ELR (cell line): ENCODE measurements at regions not wholly inside any gene's neighbourhood (a gene's known extent, or its start where the extent isn't known, plus 50 kb on each side); places are given as distances from the start of the nearest gene placed in this dataset.

Experiments used
- DNase-seq: peaks from one replicate; pipeline ENCODE4 v3.0.0-alpha.2; 2015; ENCODE audit warnings: low read depth

GRCh38 chr1:199747984-199748383 lies 279.5 kb upstream of the NR5A2 start:
- no peak for DNase-seq

DNA sequence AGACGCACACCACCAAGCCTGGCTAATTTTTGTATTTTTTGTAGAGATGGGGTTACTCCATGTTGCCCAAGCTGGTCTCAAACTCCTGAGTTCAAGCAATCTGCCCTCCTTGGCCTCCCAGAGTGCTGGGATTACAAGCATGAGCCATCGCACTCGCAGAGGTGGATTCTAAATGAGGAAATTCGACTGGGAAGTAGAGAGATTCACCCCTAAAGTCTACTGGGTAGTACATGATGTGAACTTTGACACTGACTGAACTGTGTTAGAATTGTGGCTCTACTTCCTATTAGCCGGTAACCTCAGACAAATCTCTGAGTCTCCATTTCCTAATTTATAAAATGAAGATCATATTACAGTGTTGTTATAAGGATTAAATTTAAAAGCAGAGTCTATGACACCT lies 276.0 kb upstream of the NR5A2 start:
- no peak for DNase-seq

DNA sequence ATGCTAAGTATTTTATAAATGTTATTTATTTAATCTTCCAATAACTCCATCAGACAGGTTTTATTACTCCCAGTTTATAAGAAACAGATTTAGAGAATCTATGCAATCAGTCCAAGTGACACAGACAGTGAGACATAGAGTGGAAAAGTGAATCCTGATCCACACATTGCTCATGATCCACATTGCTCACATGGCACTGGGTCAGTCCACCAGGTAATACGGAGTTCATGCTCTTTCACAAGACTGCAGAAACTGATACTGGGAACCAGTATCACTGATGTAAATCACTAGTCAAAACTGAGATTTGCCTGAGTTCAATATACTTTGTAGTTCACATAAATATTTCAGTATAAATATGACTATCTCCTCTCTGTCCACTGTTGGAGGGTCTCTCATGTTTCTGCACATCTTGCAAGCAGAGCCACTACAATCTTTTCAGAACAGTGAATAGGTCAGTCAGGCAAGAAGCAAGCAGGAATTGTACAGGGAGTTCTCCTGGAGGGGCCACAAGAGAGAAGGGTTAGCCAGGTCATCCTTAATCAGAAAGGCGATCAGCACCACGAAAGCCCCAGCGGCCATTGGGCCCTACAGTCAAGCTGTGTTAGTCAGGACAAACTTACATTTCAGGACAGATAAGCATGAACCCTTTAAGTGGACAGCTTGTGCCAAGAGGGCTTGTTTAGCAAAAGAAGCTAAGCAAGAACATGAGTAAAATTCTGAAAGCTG lies 275.4 kb upstream of the NR5A2 start:
- no peak for DNase-seq

DNA sequence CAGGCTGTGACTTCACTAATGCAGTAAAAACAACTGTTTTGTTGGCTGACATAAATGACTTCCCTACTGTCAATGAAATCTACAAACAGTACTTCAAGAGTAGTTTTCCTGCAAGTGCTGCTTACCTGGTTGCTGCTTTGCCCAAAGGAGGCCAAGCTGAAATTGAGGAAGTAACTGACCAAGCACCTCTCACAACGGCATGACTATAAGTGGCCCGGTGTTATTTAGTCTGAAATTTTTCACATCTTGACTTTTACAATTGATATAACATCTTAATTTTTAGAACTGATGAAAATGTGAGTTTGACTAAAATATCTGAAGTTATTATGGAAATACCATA lies 274.9 kb upstream of the NR5A2 start:
- DNase-seq, result no peak

- no peak for DNase-seq
Observed at GRCh38 chr1:199753513-199753912, 274.0 kb upstream of the NR5A2 start.

DNA sequence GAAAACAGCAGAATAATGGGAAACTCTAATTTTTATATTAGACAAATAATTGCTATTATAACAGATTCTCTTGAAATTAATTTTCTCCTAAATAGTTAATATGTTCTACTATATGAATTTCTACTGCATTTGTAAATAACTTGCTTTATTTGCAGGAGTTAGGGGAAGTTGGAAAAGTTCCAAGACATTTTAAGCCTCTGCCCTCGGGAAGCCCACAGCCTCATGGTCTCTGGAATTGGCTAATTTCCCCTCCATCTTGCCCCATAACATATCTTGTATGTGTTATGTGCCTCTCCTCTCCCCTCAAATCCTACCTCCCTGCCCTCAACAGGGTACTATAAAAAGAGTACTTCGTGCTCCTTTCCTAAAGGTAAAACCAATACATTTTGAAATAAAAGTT lies 271.4 kb upstream of the NR5A2 start:
- no peak for DNase-seq

DNA sequence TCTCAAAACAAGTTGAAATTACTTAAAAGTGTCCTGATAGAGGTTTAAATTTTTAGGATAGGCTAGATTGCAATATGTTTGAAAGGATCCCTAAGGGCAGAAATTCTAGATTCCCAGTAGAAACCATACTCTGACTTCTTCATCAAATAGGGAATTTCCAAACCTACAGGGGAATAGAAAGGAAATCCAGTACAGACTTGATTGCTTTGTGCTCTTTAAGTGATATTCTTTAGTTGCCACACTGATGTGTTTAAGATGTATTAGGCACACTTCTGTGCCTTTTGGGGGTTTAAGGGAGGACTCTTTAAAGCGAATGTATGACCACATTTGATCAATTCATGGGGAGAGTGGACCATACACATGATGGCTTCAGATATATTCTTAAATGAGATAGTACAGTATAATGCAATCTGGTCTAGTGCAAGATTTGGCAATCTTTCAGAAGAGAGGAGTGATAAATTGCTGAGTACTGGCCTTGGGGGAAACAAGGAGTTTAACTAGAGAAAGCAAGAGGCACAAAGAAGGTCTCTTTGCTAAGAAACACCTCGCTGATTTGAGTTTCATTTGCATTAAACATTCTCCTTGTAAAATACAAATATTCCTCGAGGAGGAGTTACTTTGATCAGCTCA lies 268.8 kb upstream of the NR5A2 start:
- DNase-seq, result no peak

DNA sequence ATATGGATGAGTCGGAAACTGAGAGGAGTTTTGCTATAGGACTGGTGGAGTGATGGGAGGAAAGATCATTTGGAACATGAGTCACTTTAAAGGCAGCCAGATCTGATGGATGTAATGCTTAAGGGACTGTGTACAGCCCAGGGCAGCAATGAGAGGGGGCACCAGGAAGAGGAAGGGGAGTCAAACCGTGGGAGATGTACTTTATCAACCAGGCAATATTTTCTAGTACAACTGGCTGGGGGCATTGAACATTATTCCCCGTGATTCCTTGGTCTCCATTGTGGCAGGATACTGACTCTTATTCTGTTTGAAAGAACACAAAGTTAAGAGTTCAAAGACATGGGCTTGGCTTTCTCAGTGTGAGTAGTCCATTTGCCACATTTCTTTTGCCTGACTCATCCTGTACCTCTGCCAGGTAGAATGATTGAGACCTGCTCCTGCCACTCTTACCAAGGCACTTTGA lies 268.2 kb upstream of the NR5A2 start:
- DNase-seq, result peak; percentile 74

DNA sequence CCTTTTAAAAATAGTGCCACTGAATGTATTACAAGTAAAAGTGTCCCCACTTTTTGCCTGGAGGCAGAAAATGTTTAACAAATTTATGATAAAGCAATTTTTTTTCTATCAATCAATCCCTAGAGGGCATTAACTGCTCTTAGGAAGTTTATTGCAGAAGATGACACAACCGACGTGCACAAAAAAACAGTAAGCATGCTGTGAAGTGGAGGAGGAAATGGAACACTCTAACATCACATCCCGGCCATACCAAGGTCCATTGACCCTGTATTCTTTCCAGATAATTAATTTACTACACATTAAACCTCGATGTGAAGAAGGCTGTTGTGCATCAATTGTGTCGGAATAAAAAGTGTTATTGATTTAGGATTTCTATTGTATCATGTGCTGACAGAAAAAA lies 264.9 kb upstream of the NR5A2 start:
- DNase-seq, result no peak

- DNase-seq, result no peak
Observed at GRCh38 chr1:199766218-199766792, 261.2 kb upstream of the NR5A2 start.

GRCh38 chr1:199767700-199768099 lies 259.8 kb upstream of the NR5A2 start:
- DNase-seq, result no peak

DNA sequence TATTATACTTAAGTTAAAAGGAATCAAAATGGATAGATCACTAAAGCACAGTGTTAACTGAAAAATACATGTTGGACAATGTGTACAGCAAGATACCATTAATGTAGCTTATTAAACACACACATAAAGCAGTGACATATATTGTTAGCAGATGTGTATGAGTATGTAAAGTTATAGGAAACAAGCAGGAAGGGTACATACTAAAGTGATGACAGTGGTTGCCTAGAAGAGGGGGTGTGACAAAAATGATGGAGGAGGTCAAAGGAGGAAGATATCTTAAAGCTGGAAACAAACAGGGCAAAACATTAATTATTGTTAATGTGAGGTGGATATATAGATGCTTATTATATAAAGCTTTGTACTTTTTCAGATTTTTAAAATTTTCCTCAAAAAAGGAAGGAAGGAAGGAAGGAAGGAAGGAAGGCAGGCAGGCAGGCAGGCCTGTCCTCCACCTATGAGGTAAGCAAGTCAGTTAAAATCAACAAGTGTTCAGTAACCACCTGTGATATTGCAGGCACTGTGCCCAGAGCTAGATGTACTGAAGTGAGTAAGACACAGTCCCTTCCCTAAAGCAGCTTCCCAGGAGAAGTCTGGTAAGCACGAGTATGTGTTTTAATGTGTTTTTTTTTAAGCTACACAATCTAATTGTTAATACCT lies 252.9 kb upstream of the NR5A2 start:
- DNase-seq, result peak; percentile 35

DNA sequence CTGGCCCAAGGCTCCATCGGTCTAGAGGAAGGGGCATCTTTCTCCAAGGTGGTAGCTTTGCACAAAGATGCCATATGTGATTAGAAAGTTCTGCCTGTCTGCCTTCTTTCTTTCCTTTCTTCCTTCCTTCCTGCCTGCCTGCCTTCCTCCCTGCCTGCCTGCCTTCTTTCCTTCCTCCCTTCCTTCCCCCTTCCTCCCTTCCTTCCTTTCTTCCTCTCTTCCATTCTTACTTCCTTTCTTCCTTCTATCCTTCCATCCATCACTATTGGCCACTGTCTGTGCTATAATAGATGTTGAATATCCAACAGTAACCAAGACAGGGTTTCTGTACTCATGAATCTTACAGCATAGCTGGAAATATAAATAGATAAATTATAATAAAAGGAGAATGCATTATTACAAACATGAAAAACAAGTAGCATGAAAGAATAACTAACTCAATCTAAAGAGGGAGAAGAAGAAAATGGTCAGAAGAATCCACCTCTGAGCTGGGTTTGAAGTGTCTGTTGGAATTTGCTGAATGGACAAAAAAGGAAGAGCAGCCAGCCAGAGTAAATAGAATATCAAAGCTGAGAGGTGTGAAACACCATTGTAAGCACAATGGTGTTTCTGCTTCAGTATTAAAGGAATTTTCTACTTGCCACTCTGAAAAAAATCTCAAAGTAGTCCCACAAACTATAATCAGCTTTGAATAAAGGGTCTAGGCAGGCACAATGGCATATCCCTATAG lies 250.6 kb upstream of the NR5A2 start:
- DNase-seq, result no peak

- DNase-seq, result no peak
Observed at GRCh38 chr1:199778324-199778955, 249.1 kb upstream of the NR5A2 start.

DNA sequence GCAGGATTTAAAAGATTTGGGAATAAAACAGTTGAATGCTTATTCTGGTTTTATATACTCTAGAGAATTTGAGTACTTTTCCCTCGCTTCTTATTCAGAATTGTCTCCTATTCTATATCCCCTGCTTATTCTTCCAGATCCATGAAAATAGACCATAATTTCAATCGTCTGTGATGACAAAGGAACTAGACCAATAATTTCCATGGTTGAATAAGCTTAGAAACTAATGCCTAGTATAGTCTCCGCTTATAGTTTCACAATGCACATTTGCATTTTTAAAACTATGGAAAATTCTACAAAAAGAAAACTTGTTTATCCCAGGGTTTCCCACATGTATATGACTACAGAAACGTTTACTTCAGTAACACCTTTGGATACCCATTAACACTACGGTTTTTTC lies 247.4 kb upstream of the NR5A2 start:
- no peak for DNase-seq

- DNase-seq, result peak; percentile 85
Observed at GRCh38 chr1:199780948-199781670, 246.4 kb upstream of the NR5A2 start.

- peak; percentile 78 for DNase-seq
Observed at GRCh38 chr1:199784138-199784895, 243.2 kb upstream of the NR5A2 start.

DNA sequence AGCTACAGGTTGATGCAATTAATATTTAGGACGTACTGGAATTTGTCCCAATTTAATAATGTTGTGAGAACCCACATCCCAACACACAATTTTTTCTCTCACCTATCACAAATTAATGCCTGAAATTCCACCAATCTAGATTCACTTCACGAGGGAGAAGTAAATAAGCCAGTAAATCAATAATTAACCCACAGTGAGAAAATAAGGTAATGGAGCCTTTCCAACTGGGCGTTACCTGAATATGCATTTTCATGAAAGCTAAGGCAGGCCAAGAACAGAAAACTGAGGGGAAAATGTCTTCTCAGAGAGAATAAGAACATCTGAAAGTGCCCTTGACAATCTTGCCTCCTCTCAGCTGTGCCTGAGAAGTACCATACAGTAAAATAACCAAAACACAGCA lies 240.8 kb upstream of the NR5A2 start:
- no peak for DNase-seq

GRCh38 chr1:199789141-199789540 lies 238.4 kb upstream of the NR5A2 start:
- DNase-seq, result no peak

DNA sequence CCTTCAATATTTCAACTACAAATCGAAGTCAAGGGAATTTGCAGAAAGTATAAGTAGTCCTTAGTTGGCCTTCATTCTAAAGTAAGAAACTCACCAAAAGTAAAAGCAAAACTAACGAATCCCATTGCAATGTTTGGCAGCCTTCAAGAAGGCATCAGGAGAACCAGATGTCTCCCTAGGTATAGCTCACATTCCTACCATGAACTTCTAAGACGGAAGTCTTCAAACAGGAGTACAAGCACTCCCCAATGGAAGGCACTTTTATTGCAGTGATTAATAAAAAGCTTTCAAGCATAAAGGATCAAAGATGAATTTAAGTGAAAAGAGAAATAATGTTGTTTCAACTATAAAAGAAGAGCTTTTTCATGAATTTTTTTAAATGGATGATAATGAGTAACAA lies 236.0 kb upstream of the NR5A2 start:
- DNase-seq, result no peak

- DNase-seq, result no peak
Observed at GRCh38 chr1:199792874-199793273, 234.6 kb upstream of the NR5A2 start.
